Progenitor cell of endocrine pancreas (in vitro differentiated cells): ENCODE measurements at regions not wholly inside any gene's neighbourhood (a gene's known extent, or its start where the extent isn't known, plus 50 kb on each side); places are given as distances from the start of the nearest gene placed in this dataset.

Experiments
- DNase-seq: peaks from one replicate; pipeline ENCODE4 v3.0.0; 2021; ENCODE audit warnings: low spot score; ENCODE audit not compliant: unreplicated experiment
- H3K27ac Mint-ChIP-seq: 2 replicates; pipeline ENCODE4 v1.8.0; 2021; ENCODE audit warnings: mild to moderate bottlenecking, moderate library complexity, mixed read lengths
- H3K27me3 Mint-ChIP-seq: 2 replicates; pipeline ENCODE4 v1.8.0; 2021; ENCODE audit warnings: mixed read lengths
- H3K36me3 Mint-ChIP-seq: 2 replicates; pipeline ENCODE4 v1.8.0; 2022; ENCODE audit warnings: mixed read lengths; ENCODE audit not compliant: insufficient read depth
- H3K4me1 Mint-ChIP-seq: 2 replicates; pipeline ENCODE4 v1.8.0; 2021; ENCODE audit warnings: low read depth, mixed read lengths
- H3K4me3 Mint-ChIP-seq: 2 replicates; pipeline ENCODE4 v1.8.0; 2021; ENCODE audit warnings: low read depth, mild to moderate bottlenecking, moderate library complexity, mixed read lengths
- H3K9me3 Mint-ChIP-seq: 2 replicates; pipeline ENCODE4 v1.8.0; 2021; ENCODE audit warnings: low read depth, mixed read lengths
- CTCF ChIP-seq: fragments of 200-600 bp; sonication (generic); IDR thresholded peaks from one replicate; pipeline ENCODE4 v1.5.0; 2021; ENCODE audit warnings: antibody characterized with exemption, mild to moderate bottlenecking; ENCODE audit not compliant: unreplicated experiment

GRCh38 chrX:113644426-113644825 lies 803.8 kb upstream of the AMOT start:
- H3K27ac Mint-ChIP-seq: no peak overlapping the region
- no peak for TF ChIP-seq CTCF
- H3K9me3 Mint-ChIP-seq: peaks cover 18% of the 10 kb centered on the region
- DNase-seq: no peak
- no peaks in the 10 kb centered on the region for H3K4me1 Mint-ChIP-seq
- H3K36me3 Mint-ChIP-seq: no peaks in the 10 kb centered on the region
- H3K4me3 Mint-ChIP-seq: no peak overlapping the region
- H3K27me3 Mint-ChIP-seq: no peaks in the 10 kb centered on the region

GRCh38 chrX:113634565-113634964 lies 793.9 kb upstream of the AMOT start:
- Mint-ChIP-seq H3K27me3 (no peaks in the 10 kb centered on the region), H3K36me3 (no peaks in the 10 kb centered on the region), H3K27ac (no peak overlapping the region), H3K4me3 (no peak overlapping the region), H3K4me1 (peaks cover 10% of the 10 kb centered on the region), H3K9me3 (no peaks in the 10 kb centered on the region)
- TF ChIP-seq CTCF: no peak
- no peak for DNase-seq

- H3K27me3 Mint-ChIP-seq: no peaks in the 10 kb centered on the region
- peaks cover 3% of the 10 kb centered on the region for H3K4me1 Mint-ChIP-seq
- no peak overlapping the region for H3K27ac Mint-ChIP-seq
- no peak for DNase-seq
- no peak for TF ChIP-seq CTCF
- H3K36me3 Mint-ChIP-seq: no peaks in the 10 kb centered on the region
- no peak overlapping the region for H3K4me3 Mint-ChIP-seq
- H3K9me3 Mint-ChIP-seq: peaks cover 5% of the 10 kb centered on the region
Measured at GRCh38 chrX:113629326-113629725, 788.7 kb upstream of the AMOT start.

- Mint-ChIP-seq H3K9me3 (peaks cover 10% of the 10 kb centered on the region), H3K27ac (no peak overlapping the region), H3K27me3 (no peaks in the 10 kb centered on the region), H3K36me3 (peaks cover 2% of the 10 kb centered on the region), H3K4me1 (no peaks in the 10 kb centered on the region), H3K4me3 (no peak overlapping the region)
- TF ChIP-seq CTCF: no peak
- DNase-seq: no peak
Measured at GRCh38 chrX:113594123-113594841, 753.7 kb upstream of the AMOT start.

GRCh38 chrX:113586281-113586898 lies 745.8 kb upstream of the AMOT start:
- Mint-ChIP-seq H3K27ac (no peak overlapping the region), H3K4me1 (no peaks in the 10 kb centered on the region), H3K9me3 (peaks cover 11% of the 10 kb centered on the region), H3K36me3 (no peaks in the 10 kb centered on the region), H3K27me3 (no peaks in the 10 kb centered on the region), H3K4me3 (no peak overlapping the region)
- no peak for DNase-seq
- TF ChIP-seq CTCF: no peak
